ENCODE measurements at regions not wholly inside any gene's neighbourhood (a gene's known extent, or its start where the extent isn't known, plus 50 kb on each side); places are given as distances from the start of the nearest gene placed in this dataset.

GRCh38 chr21:16605597-16605996 lies 875.8 kb downstream of the USP25 start:
- Histone ChIP-seq H2AFZ (no peak overlapping the region), H3K79me2 (replicated peaks; ENCODE audit: insufficient read depth) (no peaks in the 10 kb centered on the region), H4K20me1 (replicated peaks; ENCODE audit: insufficient read depth) (no peaks in the 10 kb centered on the region), H3K9me2 (ENCODE audit: insufficient read depth) (no peaks in the 10 kb centered on the region), H3K27me3 (ENCODE audit: insufficient read depth) (no peaks in the 10 kb centered on the region), H3K27ac (ENCODE audit: low read depth) (no peak overlapping the region), H3K36me3 (ENCODE audit: insufficient read depth) (no peaks in the 10 kb centered on the region), H3K4me2 (no peak overlapping the region), H3K4me1 (ENCODE audit: insufficient read depth) (no peaks in the 10 kb centered on the region; the same call in 1 of the 2 replicates), H3K4me3 (no peak overlapping the region), H3F3A (replicated peaks; ENCODE audit: low read depth) (no peaks in the 10 kb centered on the region)
- TF ChIP-seq ZNF114 (CRISPR knock-in tag; IDR thresholded peaks at IDR 0.05) (no peak), STAT1 (IDR thresholded peaks at IDR 0.05; ENCODE audit: unreplicated experiment) (no peak), CREB1 (CRISPR knock-in tag; IDR thresholded peaks at IDR 0.05; ENCODE audit: low read depth) (no peak), EZH2phosphoT487 (IDR thresholded peaks at IDR 0.05; ENCODE audit: unreplicated experiment) (no peak), JUNB (IDR thresholded peaks at IDR 0.05; ENCODE audit: unreplicated experiment) (no peak)
- DNase-seq (ENCODE audit: low spot score) (peak; percentile 12), ATAC-seq (no peak)
- Mint-ChIP-seq H3K9me3 (no peaks in the 10 kb centered on the region), H3K36me3 (ENCODE audit: low read depth) (no peaks in the 10 kb centered on the region), H3K27me3 (ENCODE audit: insufficient read depth, low read depth, poor library complexity) (peaks cover 4% of the 10 kb centered on the region), H3K4me1 (no peaks in the 10 kb centered on the region), H3K4me3 (no peak overlapping the region), H3K27ac (no peak overlapping the region)

GRCh38 chr21:16606271-16606670 lies 876.5 kb downstream of the USP25 start:
- H3K9me3 Mint-ChIP-seq, result no peaks in the 10 kb centered on the region
- Histone ChIP-seq H3K27me3 (ENCODE audit: insufficient read depth) (no peaks in the 10 kb centered on the region), H4K20me1 (replicated peaks; ENCODE audit: insufficient read depth) (no peaks in the 10 kb centered on the region), H3K4me1 (ENCODE audit: insufficient read depth) (no peaks in the 10 kb centered on the region; the same call in 1 of the 2 replicates), H3K4me3 (no peak overlapping the region), H3F3A (replicated peaks; ENCODE audit: low read depth) (no peaks in the 10 kb centered on the region), H3K79me2 (replicated peaks; ENCODE audit: insufficient read depth) (no peaks in the 10 kb centered on the region), H3K4me2 (no peak overlapping the region), H2AFZ (no peak overlapping the region), H3K9me2 (ENCODE audit: insufficient read depth) (no peaks in the 10 kb centered on the region), H3K36me3 (ENCODE audit: insufficient read depth) (no peaks in the 10 kb centered on the region), H3K27ac (ENCODE audit: low read depth) (no peak overlapping the region)
- no peak overlapping the region for H3K27ac Mint-ChIP-seq
- no peak overlapping the region for H3K4me3 Mint-ChIP-seq
- no peaks in the 10 kb centered on the region for H3K36me3 Mint-ChIP-seq (ENCODE audit: low read depth)
- H3K27me3 Mint-ChIP-seq (ENCODE audit: insufficient read depth, low read depth, poor library complexity), result peaks cover 4% of the 10 kb centered on the region
- no peaks in the 10 kb centered on the region for H3K4me1 Mint-ChIP-seq
- DNase-seq (ENCODE audit: low spot score) (no peak), ATAC-seq (no peak)
- TF ChIP-seq EZH2 (IDR thresholded peaks at IDR 0.05; ENCODE audit: low read depth, unreplicated experiment), result no peak
- TF ChIP-seq NANOG (IDR thresholded peaks at IDR 0.05; ENCODE audit: borderline replicate concordance), result no peak
- TF ChIP-seq ETS1 (IDR thresholded peaks at IDR 0.05), result no peak
- no peak for TF ChIP-seq CREB1 (CRISPR knock-in tag; IDR thresholded peaks at IDR 0.05; ENCODE audit: low read depth)
- TF ChIP-seq POLR2AphosphoS5 (IDR thresholded peaks at IDR 0.05; ENCODE audit: low read depth), result no peak
- TF ChIP-seq ZNF462 (CRISPR knock-in tag; IDR thresholded peaks at IDR 0.05), result no peak
- no peak for TF ChIP-seq ZNF331 (CRISPR knock-in tag; IDR thresholded peaks at IDR 0.05; ENCODE audit: low read depth)
- TF ChIP-seq JUNB (IDR thresholded peaks at IDR 0.05; ENCODE audit: unreplicated experiment), result no peak
- TF ChIP-seq REST (IDR thresholded peaks at IDR 0.05; ENCODE audit: unreplicated experiment), result no peak

Measured in GM23338 (cell line).